K562 (cell line): ENCODE measurements at regions not wholly inside any gene's neighbourhood (a gene's known extent, or its start where the extent isn't known, plus 50 kb on each side); places are given as distances from the start of the nearest gene placed in this dataset.
"Not testable (repeated sequence)": the region's sequence is repeated elsewhere in the genome, so short reads cannot be mapped to it uniquely, and the experiment has no call there.

Experiments
- ATAC-seq: fragments of 200-7000 bp; cut with Tn5 transposase; 3 replicates; pipeline ENCODE4 v1.9.1; 2020; ENCODE audit warnings: moderate library complexity
- BruUV-seq: library from RNA; stranded (reverse); fragments of 400-500 nt; replicated peaks from 2 replicates; lab custom pipeline; 2021; lab: Mats Ljungman, UMichigan
- CTCF ChIA-PET: fragments of 300-600 bp; formaldehyde crosslinking; extraction: SDS; loops from one replicate; lab custom pipeline; 2021; ENCODE audit warnings: low intra/inter-chr PET ratio; lab: Yijun Ruan, JAX
- POLR2A ChIA-PET: fragments of 300-600, 350-650 bp; sonication (Branson Sonifier 250); formaldehyde crosslinking; extraction: SDS; loops from one replicate; lab custom pipeline; 2021; ENCODE audit warnings: antibody characterized with exemption, inconsistent platforms; lab: Yijun Ruan, JAX
- DNase-seq, 4 experiments: peaks; one replicate each; pipeline versions ENCODE4 v3.0.0 to v3.0.0-alpha.2; 2011 to 2018; ENCODE audit warnings: low spot score in 3 of 4, mixed read lengths in 3 of 4; ENCODE audit errors: extremely low read depth in 1 of 4
- FAIRE-seq: peaks from 2 replicates; lab custom pipeline; 2011; peaks lifted over from hg19 to GRCh38; lab: Jason Lieb, UNC
- H2AFZ ChIP-seq: 2 replicates; pipeline ENCODE4 v1.6.0; 2011; ENCODE audit warnings: low read depth, low read length, control low read depth, inconsistent platforms
- H3K27ac ChIP-seq: fragments of 200-600 bp; 3 replicates; pipeline ENCODE4 v1.8.0; 2011; ENCODE audit warnings: low read depth, mild to moderate bottlenecking, control low read depth, inconsistent platforms, low read length, moderate library complexity, mixed read lengths; ENCODE audit errors: extremely low read depth
- H3K27me3 ChIP-seq, 2 experiments: fragments of 300-600 bp in 1 of 2; 2 replicates in 1 of 2; 3 replicates in 1 of 2; pipeline versions ENCODE4 v1.6.0 to v1.8.0; 2011; ENCODE audit warnings: inconsistent platforms in 2 of 2, low read length in 2 of 2, mild to moderate bottlenecking in 1 of 2, mixed read lengths in 1 of 2, moderate library complexity in 1 of 2; ENCODE audit not compliant: control insufficient read depth in 2 of 2, insufficient read depth in 2 of 2
- H3K36me3 ChIP-seq: fragments of 300-600 bp; 3 replicates; pipeline ENCODE4 v1.8.0; 2011; ENCODE audit warnings: mild to moderate bottlenecking, low read length, inconsistent platforms; ENCODE audit not compliant: control insufficient read depth, insufficient read depth
- H3K4me1 ChIP-seq, 2 experiments: fragments of 200-600 bp in 1 of 2; replicated peaks in 1 of 2; 2 replicates in 1 of 2; 3 replicates in 1 of 2; pipeline versions ENCODE4 v1.5.1 to v1.8.0; 2011; ENCODE audit warnings: inconsistent platforms in 2 of 2, low read length in 2 of 2, mild to moderate bottlenecking in 1 of 2, mixed read lengths in 1 of 2, moderate library complexity in 1 of 2; ENCODE audit not compliant: control insufficient read depth in 2 of 2, insufficient read depth in 2 of 2
- H3K4me2 ChIP-seq: 2 replicates; pipeline ENCODE4 v1.6.1; 2011; ENCODE audit warnings: low read length, control low read depth, inconsistent platforms, mixed read lengths; ENCODE audit not compliant: insufficient read depth
- H3K4me3 ChIP-seq: fragments of 200-600 bp; sonication (generic), shearing (Covaris generic); 2 replicates; pipeline ENCODE4 v1.5.1; 2016; ENCODE audit warnings: control low read depth, inconsistent platforms
- H3K79me2 ChIP-seq: fragments of 200-600 bp; 3 replicates; pipeline ENCODE4 v1.8.0; 2011; ENCODE audit warnings: low read length, inconsistent platforms; ENCODE audit not compliant: control insufficient read depth, insufficient read depth
- H3K9ac ChIP-seq, 2 experiments: 2 replicates each; pipeline versions ENCODE4 v1.6.0 to v1.6.1; 2011; ENCODE audit warnings: low read depth in 2 of 2, low read length in 2 of 2, control low read depth in 1 of 2, inconsistent platforms in 1 of 2, mild to moderate bottlenecking in 1 of 2, mixed read lengths in 1 of 2; ENCODE audit not compliant: insufficient read depth in 1 of 2
- H3K9me1 ChIP-seq: one replicate; pipeline ENCODE4 v1.6.0; 2011; ENCODE audit warnings: inconsistent platforms, mild to moderate bottlenecking, low read length, moderate library complexity; ENCODE audit not compliant: control insufficient read depth, insufficient read depth
- H3K9me3 ChIP-seq: replicated peaks from 2 replicates; pipeline ENCODE4 v1.5.1; 2011; ENCODE audit warnings: low read depth, low read length, inconsistent platforms; ENCODE audit not compliant: control insufficient read depth, insufficient read depth
- H4K20me1 ChIP-seq: replicated peaks from 2 replicates; pipeline ENCODE4 v1.6.1; 2011; ENCODE audit warnings: low read length, inconsistent platforms, mixed read lengths; ENCODE audit not compliant: control insufficient read depth, insufficient read depth
- WGBS: fragments of 100-300 bp; shearing (Covaris generic); methylation state at CpG from one replicate; pipeline ENCODE4 v1.1.6; 2016; ENCODE audit warnings: low coverage, mixed read lengths; ENCODE audit not compliant: insufficient coverage; ENCODE audit errors: missing lambda C conversion rate; 5-methylcytosine and 5-hydroxymethylcytosine counted together
- in situ Hi-C: fragments of 300-500 bp; cut with MboI; formaldehyde crosslinking; loops from 4 replicates; pipeline ENCODE4 v1.15.0; 2018; ENCODE audit warnings: inconsistent platforms, mixed read lengths
- intact Hi-C: fragments of 100-400 bp; cut with micrococcal nuclease; formaldehyde crosslinking; loops from 2 replicates; pipeline ENCODE4 v1.14.2; 2022

- H3K4me3 ChIP-seq, H3K79me2 ChIP-seq, H4K20me1 ChIP-seq, intact Hi-C loops, CTCF ChIA-PET, H3K27ac ChIP-seq, H3K9ac ChIP-seq, H3K27me3 ChIP-seq, DNase-seq, H3K9me3 ChIP-seq, ATAC-seq, H3K36me3 ChIP-seq, H3K9me1 ChIP-seq, H2AFZ ChIP-seq, FAIRE-seq, POLR2A ChIA-PET, BruUV-seq, H3K4me1 ChIP-seq, H3K4me2 ChIP-seq: not testable (repeated sequence)
- 0% methylated on average over 1 of the region's 8 CpGs for WGBS
- in situ Hi-C loops: loop anchor here (10.0 kb wide), 1 partner anchor 1030 kb away; no protein-coding TSS in a partner anchor
Observed at GRCh38 chr15:21015171-21015570, 149.1 kb upstream of the POTEB2 start.

- POLR2A ChIA-PET, DNase-seq, H3K4me1 ChIP-seq, H3K9ac ChIP-seq, CTCF ChIA-PET, H3K79me2 ChIP-seq, FAIRE-seq, H2AFZ ChIP-seq, BruUV-seq, H3K4me2 ChIP-seq, H3K9me3 ChIP-seq, H3K27me3 ChIP-seq, intact Hi-C loops, ATAC-seq, H3K27ac ChIP-seq, H3K36me3 ChIP-seq, H3K4me3 ChIP-seq, H4K20me1 ChIP-seq, H3K9me1 ChIP-seq: not testable (repeated sequence)
- WGBS: no CpG with 5 or more reads among the region's 9 CpGs
- in situ Hi-C loops: loop anchor here (10.0 kb wide), 1 partner anchor 1029 kb away; no protein-coding TSS in a partner anchor
Observed at GRCh38 chr15:21013308-21013707, 147.2 kb upstream of the POTEB2 start.

DNA sequence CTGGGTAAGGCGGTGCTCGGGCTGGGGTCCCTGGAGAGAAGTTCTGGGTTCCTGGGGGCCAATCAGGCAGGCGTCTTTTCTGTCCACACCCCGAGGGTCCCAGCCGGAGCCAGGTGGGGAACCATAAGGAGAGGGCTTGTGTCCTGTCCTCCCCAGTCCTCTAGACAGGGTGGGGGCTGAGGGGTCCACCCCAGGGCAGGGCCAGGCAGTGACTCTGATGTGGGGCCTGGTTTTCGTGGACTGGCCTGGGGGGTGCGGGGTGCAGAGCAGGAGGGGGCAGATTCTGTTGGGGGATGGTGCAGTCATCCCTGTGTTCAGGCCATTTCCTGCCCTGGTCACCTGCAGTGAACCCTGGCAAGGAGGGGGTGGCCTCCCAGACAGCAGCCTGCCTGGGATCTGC, 143.5 kb upstream of the POTEB2 start:
- intact Hi-C loops, H3K4me2 ChIP-seq, H3K79me2 ChIP-seq, ATAC-seq, BruUV-seq, H3K9me1 ChIP-seq, H3K36me3 ChIP-seq, H3K9me3 ChIP-seq, DNase-seq, FAIRE-seq, H4K20me1 ChIP-seq, H3K4me3 ChIP-seq, CTCF ChIA-PET, H3K27ac ChIP-seq, H3K27me3 ChIP-seq, H3K9ac ChIP-seq, POLR2A ChIA-PET, H3K4me1 ChIP-seq, H2AFZ ChIP-seq: not testable (repeated sequence)
- in situ Hi-C loops: loop anchor here (10.0 kb wide), 1 partner anchor 1025 kb away; no protein-coding TSS in a partner anchor
- no CpG with 5 or more reads among the region's 7 CpGs for WGBS

GRCh38 chr15:21003459-21003858, 137.3 kb upstream of the POTEB2 start:
- H3K9me3 ChIP-seq, H3K9me1 ChIP-seq, ATAC-seq, H3K27me3 ChIP-seq, CTCF ChIA-PET, POLR2A ChIA-PET, H3K4me1 ChIP-seq, H4K20me1 ChIP-seq, H3K4me2 ChIP-seq, H3K36me3 ChIP-seq, H2AFZ ChIP-seq, FAIRE-seq, intact Hi-C loops, H3K4me3 ChIP-seq, in situ Hi-C loops, DNase-seq, BruUV-seq, H3K27ac ChIP-seq, H3K79me2 ChIP-seq, H3K9ac ChIP-seq: not testable (repeated sequence)
- WGBS: no CpG with 5 or more reads among the region's 1 CpG
